Common myeloid progenitor, CD34-positive (primary cell): ENCODE measurements at regions not wholly inside any gene's neighbourhood (a gene's known extent, or its start where the extent isn't known, plus 50 kb on each side); places are given as distances from the start of the nearest gene placed in this dataset.

Experiments used
- CTCF ChIA-PET: fragments of 350-600 bp; sonication (Branson Sonifier 250); formaldehyde crosslinking; loops from one replicate; lab custom pipeline; 2021; ENCODE audit warnings: antibody characterized with exemption; lab: Charles Lee
- POLR2A ChIA-PET: fragments of 350-600 bp; sonication (Branson Sonifier 250); formaldehyde crosslinking; loops from one replicate; lab custom pipeline; 2021; ENCODE audit warnings: antibody characterized with exemption; lab: Charles Lee
- DNase-seq, 3 donors: peaks; one replicate each; pipeline versions ENCODE4 v3.0.0 to v3.0.0-alpha.2; 2013
- H3K27ac ChIP-seq, 2 experiments: 1 replicate in 1 of 2; 2 replicates in 1 of 2; pipeline ENCODE4 v1.7.0; 2013; ENCODE audit warnings: inconsistent platforms in 2 of 2, low read length in 2 of 2, mild to moderate bottlenecking in 2 of 2, low read depth in 1 of 2, moderate library complexity in 1 of 2; ENCODE audit not compliant: severe bottlenecking in 2 of 2, insufficient read depth in 1 of 2, poor library complexity in 1 of 2
- H3K27me3 ChIP-seq, 5 experiments: replicated peaks in 2 of 5; 1 replicate in 3 of 5; 2 replicates in 2 of 5; pipeline versions ENCODE4 v1.6.1 to v1.7.0; 2013; ENCODE audit warnings: low read length in 4 of 5, mild to moderate bottlenecking in 2 of 5, moderate library complexity in 2 of 5, inconsistent platforms in 1 of 5; ENCODE audit not compliant: insufficient read depth in 5 of 5, control insufficient read depth in 4 of 5
- H3K36me3 ChIP-seq, 4 experiments: 1 replicate in 2 of 4; 2 replicates in 2 of 4; pipeline versions ENCODE4 v1.6.1 to v1.7.0; 2013; ENCODE audit warnings: low read length in 3 of 4, control low read depth in 1 of 4, mild to moderate bottlenecking in 1 of 4; ENCODE audit not compliant: control insufficient read depth in 4 of 4, insufficient read depth in 4 of 4
- H3K4me1 ChIP-seq, 4 experiments: 1 replicate in 3 of 4; 2 replicates in 1 of 4; pipeline versions ENCODE4 v1.6.1 to v1.7.1; 2013; ENCODE audit warnings: low read length in 3 of 4, mild to moderate bottlenecking in 3 of 4, control low read depth in 1 of 4, inconsistent platforms in 1 of 4, moderate library complexity in 1 of 4; ENCODE audit not compliant: control insufficient read depth in 4 of 4, insufficient read depth in 4 of 4; ENCODE audit errors: control extremely low read depth in 1 of 4
- H3K4me3 ChIP-seq, 7 experiments: 1 replicate in 4 of 7; 2 replicates in 3 of 7; pipeline versions ENCODE4 v1.5.1 to v1.7.0; 2013; ENCODE audit warnings: mild to moderate bottlenecking in 7 of 7, low read length in 6 of 7, moderate library complexity in 6 of 7, inconsistent platforms in 2 of 7, low read depth in 2 of 7, control low read depth in 1 of 7; ENCODE audit not compliant: insufficient read depth in 4 of 7, control insufficient read depth in 1 of 7; ENCODE audit errors: extremely low read depth in 1 of 7
- H3K9me3 ChIP-seq, 5 experiments: 1 replicate in 4 of 5; 2 replicates in 1 of 5; pipeline versions ENCODE4 v1.6.1 to v1.7.1; 2013; ENCODE audit warnings: low read length in 4 of 5, mild to moderate bottlenecking in 2 of 5, inconsistent platforms in 1 of 5, low read depth in 1 of 5, moderate library complexity in 1 of 5; ENCODE audit not compliant: control insufficient read depth in 4 of 5, insufficient read depth in 2 of 5; ENCODE audit errors: control extremely low read depth in 1 of 5
- WGBS: methylation state at CpG from one replicate; pipeline ENCODE4 v1.1.5; 2013; ENCODE audit not compliant: insufficient coverage; 5-methylcytosine and 5-hydroxymethylcytosine counted together

DNA sequence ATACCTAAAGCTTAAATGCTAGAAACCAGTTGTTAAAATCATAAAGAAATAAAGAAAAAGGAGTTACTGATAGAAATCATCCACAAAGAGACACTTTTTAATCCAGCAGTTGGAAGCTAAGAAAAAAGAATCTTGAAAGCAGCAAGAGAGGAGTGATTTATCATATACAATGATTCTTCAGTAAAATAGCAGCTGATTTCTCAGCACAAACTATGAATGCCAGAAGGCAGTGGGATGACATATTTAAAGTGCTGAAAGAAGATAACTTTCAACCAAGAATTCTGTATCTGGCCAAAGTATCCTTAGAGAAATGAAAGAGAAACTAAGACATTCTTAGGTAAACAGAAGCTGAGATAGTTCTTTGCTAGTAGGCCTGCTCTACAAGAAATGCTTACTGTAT lies 366.0 kb downstream of the HTR1A start:
- H3K4me3 ChIP-seq: no peak overlapping the region
- ChIA-PET CTCF (no interaction called here), POLR2A (no interaction called here)
- no peak for DNase-seq
- no peaks in the 10 kb centered on the region for H3K4me1 ChIP-seq
- no peaks in the 10 kb centered on the region for H3K36me3 ChIP-seq
- no peaks in the 10 kb centered on the region for H3K9me3 ChIP-seq
- no peaks in the 10 kb centered on the region for H3K27me3 ChIP-seq
- H3K27ac ChIP-seq: no peak overlapping the region

DNA sequence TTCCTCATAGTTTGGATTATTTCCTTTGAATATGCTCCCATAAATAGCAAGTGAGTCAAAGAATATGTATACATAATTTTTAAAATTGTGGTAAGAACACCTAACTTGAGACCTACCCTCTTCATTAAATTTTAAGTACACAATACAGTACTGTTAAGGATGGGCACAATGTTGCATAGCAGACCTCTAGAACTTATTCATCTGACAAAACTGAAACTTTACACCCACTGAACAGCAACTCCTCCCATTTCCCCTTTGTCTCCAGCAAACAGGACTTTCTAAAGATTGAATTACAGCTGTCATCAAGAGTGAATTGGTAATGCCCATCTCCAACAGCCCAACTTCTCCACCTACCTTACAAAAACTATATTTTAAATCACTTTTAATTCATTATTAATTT lies 388.9 kb downstream of the HTR1A start:
- CTCF ChIA-PET: interaction anchor here (0.5 kb wide), 1 partner anchor 91 kb away, joined by 3 read pairs; no protein-coding TSS in a partner anchor
- DNase-seq: no peak
- Histone ChIP-seq H3K36me3 (no peaks in the 10 kb centered on the region), H3K27ac (no peak overlapping the region), H3K9me3 (no peaks in the 10 kb centered on the region), H3K4me3 (no peak overlapping the region), H3K4me1 (no peaks in the 10 kb centered on the region), H3K27me3 (no peaks in the 10 kb centered on the region)
- POLR2A ChIA-PET: no interaction called here

DNA sequence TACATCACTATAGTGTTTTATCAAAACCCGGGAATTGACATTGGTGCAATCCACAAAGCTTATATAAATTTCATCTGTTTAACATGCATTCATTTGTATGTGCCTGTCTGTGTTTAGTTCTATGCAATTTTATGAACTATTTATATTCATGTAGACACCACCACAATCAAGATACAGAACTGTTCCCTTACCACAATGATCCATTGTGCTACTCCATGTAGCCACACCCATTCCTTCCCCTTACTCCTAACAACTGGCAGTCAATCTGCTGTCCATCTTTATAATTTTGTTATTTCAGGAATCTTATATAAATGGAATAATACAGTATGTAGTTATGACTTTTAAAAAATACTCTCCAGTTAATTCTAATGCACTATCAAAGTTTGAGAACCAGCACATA lies 389.5 kb downstream of the HTR1A start:
- ChIA-PET POLR2A (no interaction called here), CTCF (no interaction called here)
- no peak for DNase-seq
- H3K4me3 ChIP-seq: no peak overlapping the region
- H3K4me1 ChIP-seq: no peaks in the 10 kb centered on the region
- H3K27ac ChIP-seq: no peak overlapping the region
- no CpG with 5 or more reads among the region's 1 CpG for WGBS
- no peaks in the 10 kb centered on the region for H3K27me3 ChIP-seq
- no peaks in the 10 kb centered on the region for H3K9me3 ChIP-seq
- no peaks in the 10 kb centered on the region for H3K36me3 ChIP-seq

DNA sequence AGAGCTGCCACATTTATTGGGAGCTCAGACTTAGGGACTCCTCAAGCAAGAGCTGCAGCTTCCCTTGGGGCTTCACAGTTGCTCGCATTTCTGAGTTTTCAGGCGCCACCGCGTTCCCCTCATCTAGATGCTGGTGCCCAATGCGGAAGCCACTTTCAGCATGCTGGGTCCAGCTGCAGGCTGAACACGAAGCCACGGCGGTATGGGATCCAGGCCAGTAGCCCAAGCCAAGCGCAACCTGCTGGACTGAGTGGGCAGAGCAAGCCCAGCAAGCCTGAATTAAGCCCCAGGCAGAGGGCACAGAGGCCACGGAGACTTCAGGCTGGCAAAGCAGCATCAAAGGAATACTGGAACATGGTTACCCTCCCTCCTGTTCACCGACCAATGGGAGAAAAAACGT lies 391.5 kb downstream of the HTR1A start:
- Histone ChIP-seq H3K36me3 (no peaks in the 10 kb centered on the region), H3K4me3 (no peak overlapping the region), H3K27me3 (no peaks in the 10 kb centered on the region), H3K27ac (no peak overlapping the region), H3K4me1 (no peaks in the 10 kb centered on the region), H3K9me3 (no peaks in the 10 kb centered on the region)
- POLR2A ChIA-PET: no interaction called here
- 87% methylated on average over 12 of the region's 12 CpGs for WGBS
- CTCF ChIA-PET: no interaction called here
- no peak for DNase-seq

GRCh38 chr5:63564789-63565188 lies 397.5 kb downstream of the HTR1A start:
- H3K36me3 ChIP-seq: no peaks in the 10 kb centered on the region
- no peak overlapping the region for H3K4me3 ChIP-seq
- H3K4me1 ChIP-seq: no peaks in the 10 kb centered on the region
- H3K9me3 ChIP-seq: peaks cover 0 to 5% (median 2%) of the 10 kb centered on the region in 5 experiments
- DNase-seq: no peak
- ChIA-PET POLR2A (no interaction called here), CTCF (no interaction called here)
- H3K27me3 ChIP-seq: no peaks in the 10 kb centered on the region
- H3K27ac ChIP-seq: no peak overlapping the region
- 96% methylated on average over 3 of the region's 3 CpGs for WGBS

- ChIA-PET CTCF (no interaction called here), POLR2A (no interaction called here)
- 93% methylated on average over 15 of the region's 20 CpGs for WGBS
- no peak overlapping the region for H3K4me3 ChIP-seq
- H3K4me1 ChIP-seq: no peaks in the 10 kb centered on the region
- no peaks in the 10 kb centered on the region for H3K27me3 ChIP-seq
- no peak overlapping the region for H3K27ac ChIP-seq
- no peak for DNase-seq
- H3K9me3 ChIP-seq: peaks cover 0 to 5% (median 2%) of the 10 kb centered on the region in 5 experiments
- no peaks in the 10 kb centered on the region for H3K36me3 ChIP-seq
Measured at GRCh38 chr5:63563008-63563917, 399.0 kb downstream of the HTR1A start.

GRCh38 chr5:63555874-63556273 lies 406.4 kb downstream of the HTR1A start:
- no peak for DNase-seq
- no peaks in the 10 kb centered on the region for H3K9me3 ChIP-seq
- POLR2A ChIA-PET: no interaction called here
- no peak overlapping the region for H3K27ac ChIP-seq
- no peaks in the 10 kb centered on the region for H3K36me3 ChIP-seq
- WGBS: 89% methylated on average over 1 of the region's 4 CpGs
- CTCF ChIA-PET: no interaction called here
- no peak overlapping the region for H3K4me3 ChIP-seq
- H3K27me3 ChIP-seq: no peaks in the 10 kb centered on the region
- H3K4me1 ChIP-seq: no peaks in the 10 kb centered on the region
